SK-N-SH treated with all-trans-retinoic acid at 6 μM for 48 hours (cell line): ENCODE measurements at regions not wholly inside any gene's neighbourhood (a gene's known extent, or its start where the extent isn't known, plus 50 kb on each side); places are given as distances from the start of the nearest gene placed in this dataset.
"Not testable (repeated sequence)": the region's sequence is repeated elsewhere in the genome, so short reads cannot be mapped to it uniquely, and the experiment has no call there.

Source experiments
- ATAC-seq: fragments of 200-7000 bp; cut with Tn5 transposase; 3 replicates; pipeline ENCODE4 v1.9.1; 2020; ENCODE audit warnings: mild to moderate bottlenecking, moderate library complexity
- ARNTL ChIP-seq: fragments of 450-650 bp; formaldehyde crosslinking; IDR thresholded peaks from 2 replicates; pipeline ENCODE4 v1.5.0; 2020; ENCODE audit warnings: low read depth, mild to moderate bottlenecking, moderate library complexity, borderline replicate concordance
- CREB5 ChIP-seq: fragments of 250-450 bp; sonication (Bioruptor Pico); IDR thresholded peaks from 2 replicates; pipeline ENCODE4 v1.5.1; 2020; ENCODE audit warnings: low read depth, mild to moderate bottlenecking, moderate library complexity
- ESRRG ChIP-seq: fragments of 250-450 bp; sonication (Bioruptor Pico); IDR thresholded peaks from 2 replicates; pipeline ENCODE4 v1.6.1; 2021; ENCODE audit warnings: mild to moderate bottlenecking
- ISL1 ChIP-seq: fragments of 250-450 bp; sonication (Bioruptor Pico); IDR thresholded peaks from 2 replicates; pipeline ENCODE4 v2.1.2; 2022; ENCODE audit warnings: mild to moderate bottlenecking, moderate library complexity
- PATZ1 ChIP-seq: fragments of 250-450 bp; sonication (Bioruptor Pico); IDR thresholded peaks from 2 replicates; pipeline ENCODE4 v1.8.0; 2020; ENCODE audit warnings: mild to moderate bottlenecking, moderate library complexity, borderline replicate concordance
- POU6F1 ChIP-seq: fragments of 250-450 bp; sonication (Bioruptor Pico); IDR thresholded peaks from 2 replicates; pipeline ENCODE4 v1.8.0; 2021; ENCODE audit warnings: low read depth, mild to moderate bottlenecking, moderate library complexity, borderline replicate concordance
- PPARA ChIP-seq: fragments of 250-450 bp; sonication (Bioruptor Pico); IDR thresholded peaks from 2 replicates; pipeline ENCODE4 v1.5.0; 2020; ENCODE audit warnings: mild to moderate bottlenecking, borderline replicate concordance
- RARB ChIP-seq: fragments of 250-450 bp; sonication (Bioruptor Pico); IDR thresholded peaks from 2 replicates; pipeline ENCODE4 v1.8.0; 2021; ENCODE audit warnings: mild to moderate bottlenecking, moderate library complexity
- SNAI2 ChIP-seq: fragments of 250-450 bp; sonication (Bioruptor Pico); IDR thresholded peaks from 2 replicates; pipeline ENCODE4 v1.5.0; 2020; ENCODE audit warnings: mild to moderate bottlenecking, moderate library complexity
- TOX ChIP-seq: fragments of 250-450 bp; sonication (Bioruptor Pico); IDR thresholded peaks from 2 replicates; pipeline ENCODE4 v1.8.0; 2021; ENCODE audit warnings: mild to moderate bottlenecking, moderate library complexity, borderline replicate concordance
- ZC3H10 ChIP-seq: fragments of 250-450 bp; sonication (Bioruptor Pico); IDR thresholded peaks from 2 replicates; pipeline ENCODE4 v1.5.1; 2021; ENCODE audit warnings: mild to moderate bottlenecking, moderate library complexity
- ZFP3 ChIP-seq: fragments of 250-450 bp; sonication (Bioruptor Pico); IDR thresholded peaks from 2 replicates; pipeline ENCODE4 v1.5.0; 2020; ENCODE audit warnings: mild to moderate bottlenecking, moderate library complexity
- ZFP30 ChIP-seq: fragments of 450-650 bp; formaldehyde crosslinking; IDR thresholded peaks from 2 replicates; pipeline ENCODE4 v1.5.0; 2022; ENCODE audit warnings: mild to moderate bottlenecking, moderate library complexity
- ZNF565 ChIP-seq: fragments of 450-650 bp; formaldehyde crosslinking; conservative IDR thresholded peaks from 2 replicates; pipeline ENCODE4 v1.5.0; 2020; ENCODE audit warnings: low read depth, mild to moderate bottlenecking, moderate library complexity
- ZNF70 ChIP-seq: fragments of 450-650 bp; formaldehyde crosslinking; IDR thresholded peaks from 2 replicates; pipeline ENCODE4 v1.5.0; 2020; ENCODE audit warnings: mild to moderate bottlenecking, moderate library complexity
- ZNF8 ChIP-seq: fragments of 450-650 bp; formaldehyde crosslinking; IDR thresholded peaks from 2 replicates; pipeline ENCODE4 v1.5.0; 2020; ENCODE audit warnings: mild to moderate bottlenecking, moderate library complexity

- no peak for TF ChIP-seq CREB5 (CRISPR knock-in tag)
These were observed 98.6 kb downstream of the USP22 start (continued) for GRCh38 chr17:20944014-20944865.

- TF ChIP-seq ZNF8 = peak; percentile 62
- TF ChIP-seq, all 23 proteins: peak for 1; not testable (repeated sequence) for 22
- ATAC-seq = not testable (repeated sequence)
These were observed 95.1 kb downstream of the USP22 start for GRCh38 chr17:20947708-20948107.

- ATAC-seq = no peak
- TF ChIP-seq ESRRG (CRISPR knock-in tag) (no peak), ZFP3 (CRISPR knock-in tag) (no peak), ISL1 (no peak), CREB5 (CRISPR knock-in tag) (no peak), ZNF565 (CRISPR knock-in tag) (no peak), ZNF8 (no peak), ZFP30 (CRISPR knock-in tag) (no peak), ZNF70 (CRISPR knock-in tag) (no peak), PATZ1 (CRISPR knock-in tag) (no peak), TOX (no peak), POU6F1 (CRISPR knock-in tag) (no peak), PPARA (CRISPR knock-in tag) (no peak), SNAI2 (CRISPR knock-in tag) (no peak), ARNTL (CRISPR knock-in tag) (no peak), RARB (CRISPR knock-in tag) (no peak), ZC3H10 (CRISPR knock-in tag) (no peak)
These were observed 93.6 kb downstream of the USP22 start for GRCh38 chr17:20948984-20949777.
